ENCODE measurements at regions not wholly inside any gene's neighbourhood (a gene's known extent, or its start where the extent isn't known, plus 50 kb on each side); places are given as distances from the start of the nearest gene placed in this dataset.
"Not testable (repeated sequence)": the region's sequence is repeated elsewhere in the genome, so short reads cannot be mapped to it uniquely, and the experiment has no call there.

- DNase-seq (ENCODE audit: low read depth), result no peak
These were observed 53.3 kb upstream of the KY start for GRCh38 chr3:134704133-134704532.

GRCh38 chr3:134704556-134704955 lies 53.7 kb upstream of the KY start:
- DNase-seq (ENCODE audit: low read depth), result no peak

DNA sequence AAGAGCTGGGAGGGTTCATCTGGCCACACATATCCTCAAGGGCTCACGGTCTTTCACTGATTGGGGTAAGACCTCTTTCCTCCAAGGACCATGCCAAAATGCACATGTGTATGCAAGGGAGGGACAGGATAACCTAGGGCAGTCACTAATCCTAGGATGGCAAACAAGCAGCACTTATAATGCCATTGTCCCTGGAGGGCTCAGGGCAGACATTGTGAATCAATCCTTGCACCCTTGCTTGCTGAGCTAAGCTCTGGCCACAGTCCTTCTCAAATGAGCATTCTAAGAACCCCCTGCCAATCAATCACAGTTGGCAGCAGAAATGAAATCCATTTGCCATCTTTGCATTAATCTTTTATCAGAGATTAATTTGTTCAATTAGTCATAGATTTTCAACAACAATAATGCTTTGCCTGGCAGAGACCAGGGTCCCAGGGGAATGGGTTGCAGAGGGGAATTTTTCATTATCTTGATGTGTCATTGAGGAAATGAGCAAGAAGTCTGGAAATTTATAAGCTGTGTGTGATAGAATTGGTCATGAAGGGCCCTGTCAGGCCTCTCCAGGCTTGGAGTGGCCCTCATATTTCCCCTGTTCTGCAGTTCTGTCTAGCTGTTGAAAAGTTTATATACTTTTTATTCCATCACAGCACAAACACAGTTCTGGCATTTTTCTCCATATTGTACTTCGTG lies 57.2 kb upstream of the KY start:
- DNase-seq (ENCODE audit: low read depth), result peak; percentile 42

GRCh38 chr3:134708671-134709070 lies 57.8 kb upstream of the KY start:
- DNase-seq (ENCODE audit: low read depth), result peak; percentile 60

DNA sequence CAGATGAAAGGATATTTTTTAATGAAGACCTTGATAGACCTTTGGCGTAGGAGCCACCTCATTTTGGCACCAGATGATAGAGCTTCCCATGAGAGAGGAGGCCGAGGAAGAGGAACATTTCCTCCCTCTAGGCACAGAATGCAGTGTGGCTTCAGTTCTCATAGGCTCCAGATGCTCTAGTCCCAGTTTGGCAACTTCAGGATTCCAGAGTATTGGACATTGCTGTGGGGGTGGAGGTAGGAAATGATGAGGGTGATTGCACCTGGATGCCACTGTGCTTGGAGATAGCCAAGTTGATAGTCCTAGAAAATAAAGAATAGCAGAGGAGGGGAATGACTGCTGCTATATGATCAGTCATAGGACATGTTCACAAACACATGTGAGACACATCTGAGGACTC lies 58.3 kb upstream of the KY start:
- no peak for DNase-seq (ENCODE audit: low read depth)

GRCh38 chr3:134709561-134710312 lies 58.9 kb upstream of the KY start:
- DNase-seq (ENCODE audit: low read depth), result no peak

- no peak for DNase-seq (ENCODE audit: low read depth)
These were observed 59.5 kb upstream of the KY start for GRCh38 chr3:134710313-134710680.

GRCh38 chr3:134711284-134711683 lies 60.5 kb upstream of the KY start:
- peak; percentile 46 for DNase-seq (ENCODE audit: low read depth)

DNA sequence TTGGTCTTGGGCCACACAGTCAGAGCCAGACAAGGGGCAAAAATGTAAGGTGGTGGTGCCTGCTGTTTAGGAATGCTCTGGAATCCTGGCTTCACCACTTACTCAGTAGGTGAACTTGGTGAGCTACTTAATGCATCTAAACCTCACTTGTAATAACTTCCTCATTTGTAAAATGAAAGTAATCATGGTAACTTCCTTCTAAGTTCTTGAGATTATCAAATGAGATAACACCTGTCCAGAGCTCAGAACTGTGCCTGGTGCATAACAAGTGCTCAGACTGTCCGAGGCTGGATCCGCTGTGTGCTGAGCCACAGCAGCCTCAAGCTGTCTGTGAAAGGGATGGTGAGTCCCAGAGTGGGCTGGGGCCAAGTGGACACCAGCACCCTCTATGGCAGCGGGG lies 62.8 kb upstream of the KY start:
- no peak for DNase-seq (ENCODE audit: low read depth)

DNA sequence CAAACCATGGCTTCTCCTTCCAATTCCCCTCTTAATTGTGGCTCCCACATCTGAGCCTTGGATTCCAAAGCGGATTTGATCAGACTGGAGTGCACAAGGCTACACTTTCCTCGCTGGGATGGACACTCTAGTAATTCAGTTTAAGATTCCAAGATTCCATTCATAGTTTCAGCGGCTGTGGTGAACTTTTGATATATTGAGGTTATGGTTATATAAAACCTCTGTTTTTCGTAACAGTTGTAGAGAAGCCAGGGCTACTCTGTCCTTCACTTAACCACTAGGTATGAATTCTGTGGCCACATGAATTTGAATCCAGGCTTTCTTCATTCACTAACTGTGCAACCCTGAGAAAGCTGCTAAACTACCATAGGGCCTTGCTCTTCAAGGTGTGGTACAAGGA lies 67.9 kb upstream of the KY start:
- no peak for DNase-seq (ENCODE audit: low read depth)

GRCh38 chr3:134721214-134721613 lies 70.4 kb upstream of the KY start:
- no peak for DNase-seq (ENCODE audit: low read depth)

DNA sequence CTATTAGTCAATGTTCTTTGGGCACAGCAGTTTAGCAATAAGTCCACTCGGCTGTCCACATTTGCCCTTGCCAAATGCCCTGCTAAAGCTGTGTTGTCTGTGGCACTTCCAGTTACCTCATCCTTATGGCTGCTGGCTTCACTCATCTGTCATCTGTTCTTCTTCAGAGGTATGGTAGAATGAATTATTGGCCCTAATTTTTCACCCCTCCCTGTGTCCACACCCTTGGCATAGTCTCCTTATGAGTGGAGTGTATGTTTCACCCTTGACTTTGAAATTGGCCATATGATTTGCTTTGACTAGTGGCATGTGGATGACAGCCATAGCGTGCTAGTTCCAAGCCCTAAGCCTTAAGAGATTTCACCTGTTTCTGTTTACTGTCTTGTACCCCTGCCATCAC lies 72.1 kb upstream of the EPHB1 start:
- DNase-seq (ENCODE audit: low read depth), result no peak

DNA sequence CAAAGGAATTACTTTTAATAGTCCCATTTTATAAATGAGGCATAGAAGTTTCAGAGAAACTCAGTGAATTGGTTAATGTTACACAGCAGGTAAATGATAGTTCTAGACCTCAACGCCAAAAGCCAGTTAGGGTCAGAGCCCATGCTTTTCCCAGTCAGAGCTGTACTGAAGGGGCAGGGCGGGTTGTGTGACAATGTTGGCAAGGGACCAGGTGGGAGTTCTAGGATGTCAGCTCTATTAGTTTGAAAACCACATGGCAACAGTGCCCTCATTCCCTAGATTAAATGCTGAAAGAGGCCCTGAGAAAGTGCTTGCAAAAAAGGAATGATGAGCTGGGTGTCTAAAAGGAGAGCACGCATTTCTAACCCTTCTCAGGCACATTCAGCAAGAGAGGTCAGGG lies 65.4 kb upstream of the EPHB1 start:
- no peak for DNase-seq (ENCODE audit: low read depth)

DNA sequence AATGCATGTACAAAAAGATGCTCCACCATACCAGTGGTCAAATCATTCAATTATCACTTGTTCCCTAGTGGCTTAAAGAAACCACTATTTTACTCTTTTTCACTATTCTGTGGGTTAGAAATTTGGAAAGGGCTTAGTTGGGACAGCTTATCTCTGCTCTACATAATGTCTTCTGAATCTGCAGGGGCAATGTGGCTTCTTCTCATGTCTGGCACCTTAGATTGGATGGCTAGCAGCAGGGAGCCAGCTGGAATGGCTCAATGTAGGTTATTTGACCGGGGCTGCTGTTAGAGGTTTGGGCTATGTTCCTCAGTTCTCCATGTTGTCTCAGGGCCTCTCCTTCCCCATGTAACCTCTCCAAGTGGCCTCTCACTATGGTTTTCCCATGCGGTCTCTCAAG lies 57.5 kb upstream of the EPHB1 start:
- DNase-seq (ENCODE audit: low read depth), result no peak

DNA sequence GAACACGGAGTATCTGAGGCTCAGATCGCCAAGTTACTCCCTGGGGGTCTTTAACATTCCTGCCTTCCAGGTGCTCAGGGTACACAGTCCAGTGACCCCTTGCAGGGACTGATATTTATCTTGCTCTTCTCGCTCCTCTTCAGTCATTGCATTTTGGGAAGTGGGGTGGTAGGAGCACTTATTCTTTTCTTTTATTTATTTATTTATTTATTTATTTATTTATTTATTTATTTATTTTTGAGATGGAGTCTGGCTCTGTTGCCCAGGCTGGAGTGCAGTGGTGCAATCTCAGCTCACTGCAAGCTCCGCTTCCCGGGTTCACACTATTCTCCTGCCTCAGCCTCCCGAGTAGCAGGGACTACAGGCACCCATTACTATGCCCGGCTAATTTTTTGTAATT lies 55.0 kb upstream of the EPHB1 start:
- DNase-seq (ENCODE audit: low read depth), result not testable (repeated sequence)

- DNase-seq (ENCODE audit: low read depth), result no peak
These were observed 52.9 kb upstream of the EPHB1 start for GRCh38 chr3:134742202-134742601.

GRCh38 chr3:134743006-134743405 lies 52.1 kb upstream of the EPHB1 start:
- no peak for DNase-seq (ENCODE audit: low read depth)

All from ELR (cell line).